OCI-LY3 (cell line): ENCODE measurements at regions not wholly inside any gene's neighbourhood (a gene's known extent, or its start where the extent isn't known, plus 50 kb on each side); places are given as distances from the start of the nearest gene placed in this dataset.
A peak's percentile ranks its signal among the peaks of the same experiment; 100 is the strongest.

ENCODE experiments used
- H2AFZ ChIP-seq: fragments of 200-600, 300-600 bp; shearing (Covaris generic); 2 replicates; pipeline ENCODE4 v1.6.0; 2014; ENCODE audit warnings: antibody characterized with exemption, low read depth, low read length
- H3K27ac ChIP-seq: fragments of 200-600, 300-600 bp; sonication (generic); 2 replicates; pipeline ENCODE4 v1.5.1; 2014; ENCODE audit warnings: mild to moderate bottlenecking, low read length, moderate library complexity, mixed read lengths
- H3K27me3 ChIP-seq: fragments of 200-600, 300-600 bp; sonication (generic); 2 replicates; pipeline ENCODE4 v1.6.1; 2014; ENCODE audit warnings: low read depth, low read length, mixed read lengths
- H3K36me3 ChIP-seq: fragments of 200-600, 300-600 bp; sonication (generic); replicated peaks from 2 replicates; pipeline ENCODE3; 2014; ENCODE audit warnings: low read depth, low read length, mixed read lengths
- H3K4me1 ChIP-seq: fragments of 300-600, 200-600 bp; sonication (generic); 2 replicates; pipeline ENCODE4 v1.6.1; 2014; ENCODE audit warnings: low read length, mixed read lengths
- H3K4me2 ChIP-seq: fragments of 200-600, 300-600 bp; sonication (generic); 2 replicates; pipeline ENCODE4 v1.6.1; 2014; ENCODE audit warnings: low read length, mixed read lengths
- H3K4me3 ChIP-seq: fragments of 300-600, 200-600 bp; sonication (generic); 2 replicates; pipeline ENCODE4 v1.5.1; 2014; ENCODE audit warnings: antibody characterized with exemption, mild to moderate bottlenecking, low read length, moderate library complexity
- H3K79me2 ChIP-seq: fragments of 300-600, 200-600 bp; shearing (Covaris generic); 2 replicates; pipeline ENCODE4 v1.6.1; 2014; ENCODE audit warnings: mild to moderate bottlenecking, low read length, mixed read lengths
- H3K9ac ChIP-seq: fragments of 300-600, 200-600 bp; shearing (Covaris generic); 2 replicates; pipeline ENCODE4 v1.6.0; 2014; ENCODE audit warnings: mild to moderate bottlenecking, low read length, moderate library complexity
- H3K9me3 ChIP-seq: fragments of 200-600, 300-600 bp; shearing (Covaris generic); 2 replicates; pipeline ENCODE4 v1.6.1; 2014; ENCODE audit warnings: low read length, mixed read lengths; ENCODE audit not compliant: insufficient read depth
- H4K20me1 ChIP-seq: fragments of 200-600, 300-600 bp; sonication (generic); 2 replicates; pipeline ENCODE4 v1.6.1; 2016; ENCODE audit warnings: low read length, mixed read lengths; ENCODE audit not compliant: insufficient read depth
- EZH2phosphoT487 ChIP-seq: fragments of 200-600 bp; shearing (Covaris generic); IDR thresholded peaks from 2 replicates; pipeline ENCODE4 v1.6.1; 2018; ENCODE audit warnings: antibody characterized with exemption, mixed run types, low read depth
- TF ChIP-seq, protein P1 (sequence below): fragments of 200-600, 300-600 bp; sonication (generic); IDR thresholded peaks from 2 replicates; pipeline ENCODE4 v1.5.1; 2014; ENCODE audit warnings: antibody characterized with exemption, low read length, low read depth

DNA sequence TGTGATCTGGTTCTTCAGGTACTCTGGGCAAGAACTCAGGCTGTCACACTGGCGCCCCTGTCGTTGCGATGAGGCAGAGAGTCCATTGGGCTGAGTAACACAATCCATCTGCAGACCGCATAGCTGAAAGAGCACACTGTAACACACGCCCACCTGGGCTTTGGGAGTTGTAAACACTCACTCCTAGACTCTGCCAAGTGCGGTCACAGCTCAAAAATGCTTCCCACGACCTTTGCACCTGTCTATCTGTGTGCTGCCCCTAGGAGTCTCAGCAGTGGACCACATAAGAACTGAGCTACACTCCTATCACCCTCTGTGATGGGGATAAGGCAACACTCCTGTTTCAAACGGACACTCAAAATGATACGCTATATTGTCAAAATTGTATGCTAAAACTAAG lies 2028.3 kb downstream of the PCDH7 start:
- Histone ChIP-seq H3K79me2 (no peaks in the 10 kb centered on the region), H3K4me2 (no peak overlapping the region), H4K20me1 (no peaks in the 10 kb centered on the region), H3K27me3 (no peaks in the 10 kb centered on the region), H3K4me3 (no peak overlapping the region), H3K9me3 (no peaks in the 10 kb centered on the region), H3K27ac (no peak overlapping the region), H3K36me3 (no peaks in the 10 kb centered on the region), H3K4me1 (no peaks in the 10 kb centered on the region), H2AFZ (no peak overlapping the region), H3K9ac (no peak overlapping the region)
- TF ChIP-seq, protein P1, sequence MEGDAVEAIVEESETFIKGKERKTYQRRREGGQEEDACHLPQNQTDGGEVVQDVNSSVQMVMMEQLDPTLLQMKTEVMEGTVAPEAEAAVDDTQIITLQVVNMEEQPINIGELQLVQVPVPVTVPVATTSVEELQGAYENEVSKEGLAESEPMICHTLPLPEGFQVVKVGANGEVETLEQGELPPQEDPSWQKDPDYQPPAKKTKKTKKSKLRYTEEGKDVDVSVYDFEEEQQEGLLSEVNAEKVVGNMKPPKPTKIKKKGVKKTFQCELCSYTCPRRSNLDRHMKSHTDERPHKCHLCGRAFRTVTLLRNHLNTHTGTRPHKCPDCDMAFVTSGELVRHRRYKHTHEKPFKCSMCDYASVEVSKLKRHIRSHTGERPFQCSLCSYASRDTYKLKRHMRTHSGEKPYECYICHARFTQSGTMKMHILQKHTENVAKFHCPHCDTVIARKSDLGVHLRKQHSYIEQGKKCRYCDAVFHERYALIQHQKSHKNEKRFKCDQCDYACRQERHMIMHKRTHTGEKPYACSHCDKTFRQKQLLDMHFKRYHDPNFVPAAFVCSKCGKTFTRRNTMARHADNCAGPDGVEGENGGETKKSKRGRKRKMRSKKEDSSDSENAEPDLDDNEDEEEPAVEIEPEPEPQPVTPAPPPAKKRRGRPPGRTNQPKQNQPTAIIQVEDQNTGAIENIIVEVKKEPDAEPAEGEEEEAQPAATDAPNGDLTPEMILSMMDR: no peak
- TF ChIP-seq EZH2phosphoT487: no peak

DNA sequence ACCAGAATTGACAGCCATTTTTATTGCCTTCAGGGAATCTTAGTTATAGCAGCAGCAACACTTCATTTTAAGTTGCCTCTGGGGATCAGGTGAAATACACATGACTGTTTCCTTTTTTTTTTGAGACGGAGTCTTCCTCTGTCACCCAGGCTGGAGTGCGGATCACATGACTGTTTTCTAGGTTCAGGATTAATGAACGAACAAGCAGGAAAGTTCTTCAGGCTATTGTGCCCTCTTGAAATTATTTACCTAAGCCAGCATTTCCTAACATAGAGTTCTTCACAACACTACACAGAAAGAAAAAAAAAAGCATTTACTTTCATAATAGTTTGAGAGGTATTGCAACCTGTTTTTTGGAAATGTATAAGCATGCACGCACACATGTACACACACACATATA lies 2032.8 kb downstream of the PCDH7 start:
- H3K9ac ChIP-seq: no peak overlapping the region
- TF ChIP-seq EZH2phosphoT487: no peak
- TF ChIP-seq, protein P1: no peak
- H3K4me2 ChIP-seq: no peak overlapping the region
- no peaks in the 10 kb centered on the region for H3K27me3 ChIP-seq
- no peak overlapping the region for H2AFZ ChIP-seq
- no peak overlapping the region for H3K27ac ChIP-seq
- H3K36me3 ChIP-seq: no peaks in the 10 kb centered on the region
- no peaks in the 10 kb centered on the region for H3K79me2 ChIP-seq
- no peaks in the 10 kb centered on the region for H3K9me3 ChIP-seq
- no peaks in the 10 kb centered on the region for H3K4me1 ChIP-seq
- no peaks in the 10 kb centered on the region for H4K20me1 ChIP-seq
- no peak overlapping the region for H3K4me3 ChIP-seq

GRCh38 chr4:32768664-32769389 lies 2048.7 kb downstream of the PCDH7 start:
- H3K4me2 ChIP-seq: no peak overlapping the region
- H3K9ac ChIP-seq: no peak overlapping the region

DNA sequence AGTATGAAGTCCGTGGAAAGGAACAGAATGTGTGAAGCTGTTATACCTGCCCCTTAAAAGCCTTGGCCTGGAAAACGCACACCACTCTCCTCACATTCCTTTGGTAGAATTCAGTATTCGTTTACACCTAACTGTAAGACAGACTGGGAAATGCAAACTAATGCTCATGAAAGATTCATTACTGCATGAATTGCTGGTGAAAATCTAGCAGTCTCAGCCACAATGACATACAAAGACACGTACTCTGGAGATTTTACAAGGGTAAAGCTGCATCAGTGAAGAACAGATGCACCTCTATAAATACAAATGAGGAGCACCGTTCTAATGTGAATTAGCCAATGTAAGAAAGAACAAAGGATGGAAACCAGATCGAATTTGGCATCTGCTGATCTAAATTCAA lies 2051.3 kb downstream of the PCDH7 start:
- H3K79me2 ChIP-seq: no peaks in the 10 kb centered on the region
- H4K20me1 ChIP-seq: no peaks in the 10 kb centered on the region
- peaks cover 7% of the 10 kb centered on the region; the same call in 1 of the 2 replicates for H3K4me1 ChIP-seq
- no peaks in the 10 kb centered on the region for H3K36me3 ChIP-seq
- no peak for TF ChIP-seq EZH2phosphoT487
- H3K9ac ChIP-seq: no peak overlapping the region
- H2AFZ ChIP-seq: peak overlapping the region; percentile 24; the same call in 1 of the 2 replicates
- H3K4me3 ChIP-seq: no peak overlapping the region
- H3K27ac ChIP-seq: no peak overlapping the region
- no peak overlapping the region for H3K4me2 ChIP-seq
- H3K9me3 ChIP-seq: no peaks in the 10 kb centered on the region
- H3K27me3 ChIP-seq: no peaks in the 10 kb centered on the region

More at GRCh38 chr4:32768664-32769389, 2048.7 kb downstream of the PCDH7 start:
- H3K79me2 ChIP-seq: no peaks in the 10 kb centered on the region
- H3K4me1 ChIP-seq: 0 out of 2 replicates have a peak, but pooled peaks cover 3% of the 10 kb centered on the region
- TF ChIP-seq EZH2phosphoT487: no peak
- TF ChIP-seq, protein P1: no peak
- H3K9me3 ChIP-seq: no peaks in the 10 kb centered on the region
- no peaks in the 10 kb centered on the region for H4K20me1 ChIP-seq
- no peaks in the 10 kb centered on the region for H3K36me3 ChIP-seq
- H3K27ac ChIP-seq: no peak overlapping the region
- no peak overlapping the region for H2AFZ ChIP-seq
- no peak overlapping the region for H3K4me3 ChIP-seq
- H3K27me3 ChIP-seq: no peaks in the 10 kb centered on the region
